ENCODE measurements at regions not wholly inside any gene's neighbourhood (a gene's known extent, or its start where the extent isn't known, plus 50 kb on each side); places are given as distances from the start of the nearest gene placed in this dataset.
A peak's percentile ranks its signal among the peaks of the same experiment; 100 is the strongest.

GRCh38 chr7:24227068-24227467, 56.9 kb upstream of the NPY start:
- TF ChIP-seq CTCF (IDR thresholded peaks at IDR 0.05; ENCODE audit: insufficient read depth, low read depth, low read length, missing control alignments) = no peak
- no peak for DNase-seq (ENCODE audit: low read depth)

GRCh38 chr7:24227603-24228359, 56.2 kb upstream of the NPY start:
- TF ChIP-seq CTCF (IDR thresholded peaks at IDR 0.05; ENCODE audit: insufficient read depth, low read depth, low read length, missing control alignments) = peak; percentile 4
- H3K4me3 ChIP-seq (ENCODE audit: low read depth, low read length) = no peak overlapping the region
- DNase-seq (ENCODE audit: low read depth) = peak; percentile 37

More at GRCh38 chr7:24227068-24227467, 56.9 kb upstream of the NPY start:
- no peak overlapping the region for H3K4me3 ChIP-seq (ENCODE audit: low read depth, low read length)

- H3K4me3 ChIP-seq (ENCODE audit: low read depth, low read length) = no peak overlapping the region
- no peak for DNase-seq (ENCODE audit: low read depth)
- TF ChIP-seq CTCF (IDR thresholded peaks at IDR 0.05; ENCODE audit: insufficient read depth, low read depth, low read length, missing control alignments) = no peak
Measured at GRCh38 chr7:24229481-24230226, 54.3 kb upstream of the NPY start.

GRCh38 chr7:24231493-24231892, 52.5 kb upstream of the NPY start:
- no peak overlapping the region for H3K4me3 ChIP-seq (ENCODE audit: low read depth, low read length)
- TF ChIP-seq CTCF (IDR thresholded peaks at IDR 0.05; ENCODE audit: insufficient read depth, low read depth, low read length, missing control alignments) = no peak
- DNase-seq (ENCODE audit: low read depth) = no peak

- DNase-seq (ENCODE audit: low read depth) = no peak
- H3K4me3 ChIP-seq (ENCODE audit: low read depth, low read length) = no peak overlapping the region
- no peak for TF ChIP-seq CTCF (IDR thresholded peaks at IDR 0.05; ENCODE audit: insufficient read depth, low read depth, low read length, missing control alignments)
Measured at GRCh38 chr7:24233386-24233785, 50.6 kb upstream of the NPY start.

Data from GM12865 (cell line).